ENCODE measurements at regions not wholly inside any gene's neighbourhood (a gene's known extent, or its start where the extent isn't known, plus 50 kb on each side); places are given as distances from the start of the nearest gene placed in this dataset.

GRCh38 chr4:110853242-110853641, 230.4 kb upstream of the PITX2 start:
- TF ChIP-seq, protein P1, sequence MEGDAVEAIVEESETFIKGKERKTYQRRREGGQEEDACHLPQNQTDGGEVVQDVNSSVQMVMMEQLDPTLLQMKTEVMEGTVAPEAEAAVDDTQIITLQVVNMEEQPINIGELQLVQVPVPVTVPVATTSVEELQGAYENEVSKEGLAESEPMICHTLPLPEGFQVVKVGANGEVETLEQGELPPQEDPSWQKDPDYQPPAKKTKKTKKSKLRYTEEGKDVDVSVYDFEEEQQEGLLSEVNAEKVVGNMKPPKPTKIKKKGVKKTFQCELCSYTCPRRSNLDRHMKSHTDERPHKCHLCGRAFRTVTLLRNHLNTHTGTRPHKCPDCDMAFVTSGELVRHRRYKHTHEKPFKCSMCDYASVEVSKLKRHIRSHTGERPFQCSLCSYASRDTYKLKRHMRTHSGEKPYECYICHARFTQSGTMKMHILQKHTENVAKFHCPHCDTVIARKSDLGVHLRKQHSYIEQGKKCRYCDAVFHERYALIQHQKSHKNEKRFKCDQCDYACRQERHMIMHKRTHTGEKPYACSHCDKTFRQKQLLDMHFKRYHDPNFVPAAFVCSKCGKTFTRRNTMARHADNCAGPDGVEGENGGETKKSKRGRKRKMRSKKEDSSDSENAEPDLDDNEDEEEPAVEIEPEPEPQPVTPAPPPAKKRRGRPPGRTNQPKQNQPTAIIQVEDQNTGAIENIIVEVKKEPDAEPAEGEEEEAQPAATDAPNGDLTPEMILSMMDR (IDR thresholded peaks at IDR 0.05), result no peak
- TF ChIP-seq POLR2A (IDR thresholded peaks at IDR 0.05), result no peak
